GM18507 (cell line): ENCODE measurements at regions not wholly inside any gene's neighbourhood (a gene's known extent, or its start where the extent isn't known, plus 50 kb on each side); places are given as distances from the start of the nearest gene placed in this dataset.

Experiments
- DNase-seq: peaks from one replicate; pipeline ENCODE4 v3.0.0; 2011; ENCODE audit warnings: low read depth; ENCODE audit not compliant: insufficient read length; ENCODE audit errors: extremely low spot score
- FAIRE-seq: peaks from 2 replicates; lab custom pipeline; 2011; peaks lifted over from hg19 to GRCh38; lab: Jason Lieb, UNC

GRCh38 chr4:27577951-27578350, 717.3 kb downstream of the STIM2 start:
- no peak for DNase-seq
- no peak for FAIRE-seq

- DNase-seq (no peak), FAIRE-seq (no peak)
Observed at GRCh38 chr4:27592738-27593137, 732.1 kb downstream of the STIM2 start.

GRCh38 chr4:27594922-27595321, 734.3 kb downstream of the STIM2 start:
- FAIRE-seq (no peak), DNase-seq (no peak)

DNA sequence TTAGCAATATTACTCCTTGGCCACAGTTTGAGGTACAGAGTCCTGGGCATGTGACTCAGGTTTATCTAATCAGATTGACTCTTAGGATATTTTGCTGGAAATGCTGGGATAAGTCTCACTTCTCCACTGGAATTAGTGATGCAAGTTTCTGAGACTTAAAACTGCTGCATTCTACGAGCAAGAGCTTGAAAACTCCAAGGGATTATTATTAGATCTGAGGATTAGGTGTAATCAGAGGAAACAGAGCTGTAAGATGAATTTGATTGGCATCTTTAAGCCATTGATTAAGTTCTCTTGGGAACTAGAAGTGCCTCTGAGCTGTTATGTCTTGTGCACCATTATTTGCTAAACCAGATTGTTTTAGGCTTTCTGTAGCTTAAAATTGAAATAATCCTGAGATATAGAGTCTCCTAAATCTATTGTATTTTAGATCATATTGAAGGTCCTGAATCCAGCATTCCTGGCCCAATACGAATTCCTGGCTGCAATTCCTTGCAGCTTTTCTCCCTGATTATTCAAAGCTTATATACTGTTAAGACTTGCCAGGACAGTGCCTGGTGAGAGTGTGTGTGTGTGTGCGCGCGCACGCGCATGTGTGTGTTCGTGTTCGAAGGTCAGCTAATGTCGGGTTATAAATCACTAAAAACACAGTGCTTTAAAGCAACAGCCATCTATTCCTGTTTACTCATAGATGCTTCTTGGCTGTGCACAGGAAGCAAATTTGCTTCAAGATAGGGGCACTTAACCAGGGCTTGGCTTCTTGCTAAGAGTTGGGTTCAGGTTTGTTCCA, 735.1 kb downstream of the STIM2 start:
- DNase-seq = no peak
- FAIRE-seq = no peak

GRCh38 chr4:27602172-27602571, 741.5 kb downstream of the STIM2 start:
- DNase-seq = no peak
- no peak for FAIRE-seq

- no peak for DNase-seq
- no peak for FAIRE-seq
Observed at GRCh38 chr4:27604692-27605091, 744.1 kb downstream of the STIM2 start.

DNA sequence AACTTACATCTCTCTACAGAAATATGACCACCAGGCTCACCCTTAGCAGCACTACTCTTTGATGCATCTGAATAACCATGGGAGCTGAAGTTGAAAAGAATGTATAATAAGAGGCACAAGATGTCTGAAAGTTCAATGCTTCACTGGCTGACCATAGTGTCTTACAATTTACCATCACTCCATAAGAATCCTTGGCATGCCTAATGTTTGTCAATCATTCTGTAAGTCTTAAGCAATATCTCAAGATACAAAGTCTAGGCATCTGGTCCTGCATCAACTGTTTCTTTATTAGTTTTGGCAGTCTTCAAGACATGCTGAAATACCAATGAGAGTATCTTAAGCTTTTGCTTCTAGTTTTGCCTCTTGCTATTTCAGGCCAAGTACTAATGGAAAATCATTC, 755.5 kb downstream of the STIM2 start:
- DNase-seq = no peak
- FAIRE-seq = no peak

- FAIRE-seq = no peak
- DNase-seq = no peak
Observed at GRCh38 chr4:27619435-27619834, 758.8 kb downstream of the STIM2 start.

GRCh38 chr4:27620886-27621285, 760.2 kb downstream of the STIM2 start:
- no peak for DNase-seq
- no peak for FAIRE-seq

DNA sequence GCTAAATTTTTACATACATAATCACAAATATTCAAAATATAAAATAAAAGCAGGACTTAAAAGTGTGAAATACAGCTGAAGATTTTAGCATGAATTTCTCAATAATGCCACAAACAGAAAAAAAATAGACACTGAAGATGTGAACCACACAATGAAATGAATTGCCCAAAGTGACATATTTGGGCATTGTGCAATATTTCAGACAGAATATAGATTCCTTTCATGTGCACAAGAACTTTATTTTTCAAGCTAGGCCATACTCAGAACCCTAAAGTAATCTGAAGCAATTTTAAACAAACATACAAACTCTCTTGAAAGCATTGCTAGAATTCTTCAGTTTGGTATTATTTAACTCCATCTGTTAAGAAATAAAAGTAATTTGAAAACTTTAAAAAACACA, 764.1 kb downstream of the STIM2 start:
- no peak for FAIRE-seq

DNA sequence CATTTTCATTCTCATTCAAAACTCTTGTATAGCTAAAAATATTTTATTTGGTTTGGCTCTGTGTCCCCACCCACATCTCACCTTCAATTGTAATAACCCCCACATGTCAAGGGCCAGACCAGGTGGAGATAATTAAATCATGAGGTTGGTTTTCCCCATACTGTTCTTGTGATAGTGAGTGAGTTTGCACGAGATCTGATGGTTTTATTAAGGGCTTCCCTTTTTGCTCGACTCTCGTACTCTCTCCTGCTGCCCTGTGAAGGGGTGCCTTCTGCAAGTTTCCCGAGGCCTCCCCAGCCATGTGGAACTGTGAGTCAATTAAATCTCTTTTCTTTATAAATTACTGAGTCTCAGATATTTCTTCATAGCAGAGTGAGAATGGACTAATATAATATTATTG, 768.0 kb downstream of the STIM2 start:
- no peak for DNase-seq
- FAIRE-seq = no peak

More for the DNA sequence above, 764.1 kb downstream of the STIM2 start:
- DNase-seq = no peak

DNA sequence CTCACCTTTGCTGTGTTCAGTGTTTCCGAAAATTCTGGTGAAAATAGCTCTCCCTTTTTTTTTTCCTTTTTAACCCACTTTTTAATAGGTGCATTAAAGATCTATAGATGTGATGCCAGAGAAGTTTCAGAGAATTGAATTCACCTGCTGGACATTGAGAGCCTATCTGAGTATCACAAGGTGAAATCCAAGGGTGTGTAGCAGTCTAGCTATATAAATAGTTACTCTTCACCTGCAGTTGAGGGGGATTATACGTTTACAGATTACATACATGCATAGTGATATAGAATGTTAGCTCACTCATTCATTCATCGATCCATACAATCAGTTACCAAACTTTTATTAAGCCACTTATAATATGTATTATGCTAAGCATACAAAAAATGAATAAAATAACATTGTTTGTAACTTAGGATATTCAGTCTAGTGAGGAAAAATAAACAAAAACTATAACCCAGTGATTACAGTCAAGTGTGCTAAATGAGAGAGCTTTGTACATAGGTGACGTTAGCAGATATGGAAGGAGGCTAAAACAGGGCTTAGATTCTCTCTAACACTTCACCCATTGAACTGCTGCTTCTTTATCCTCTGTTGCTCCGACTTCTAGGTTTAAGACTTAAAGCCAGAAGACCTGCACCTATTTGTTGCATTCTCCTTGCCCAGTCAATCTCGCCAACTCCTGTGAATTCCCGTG, 769.0 kb downstream of the STIM2 start:
- FAIRE-seq (no peak), DNase-seq (no peak)

DNA sequence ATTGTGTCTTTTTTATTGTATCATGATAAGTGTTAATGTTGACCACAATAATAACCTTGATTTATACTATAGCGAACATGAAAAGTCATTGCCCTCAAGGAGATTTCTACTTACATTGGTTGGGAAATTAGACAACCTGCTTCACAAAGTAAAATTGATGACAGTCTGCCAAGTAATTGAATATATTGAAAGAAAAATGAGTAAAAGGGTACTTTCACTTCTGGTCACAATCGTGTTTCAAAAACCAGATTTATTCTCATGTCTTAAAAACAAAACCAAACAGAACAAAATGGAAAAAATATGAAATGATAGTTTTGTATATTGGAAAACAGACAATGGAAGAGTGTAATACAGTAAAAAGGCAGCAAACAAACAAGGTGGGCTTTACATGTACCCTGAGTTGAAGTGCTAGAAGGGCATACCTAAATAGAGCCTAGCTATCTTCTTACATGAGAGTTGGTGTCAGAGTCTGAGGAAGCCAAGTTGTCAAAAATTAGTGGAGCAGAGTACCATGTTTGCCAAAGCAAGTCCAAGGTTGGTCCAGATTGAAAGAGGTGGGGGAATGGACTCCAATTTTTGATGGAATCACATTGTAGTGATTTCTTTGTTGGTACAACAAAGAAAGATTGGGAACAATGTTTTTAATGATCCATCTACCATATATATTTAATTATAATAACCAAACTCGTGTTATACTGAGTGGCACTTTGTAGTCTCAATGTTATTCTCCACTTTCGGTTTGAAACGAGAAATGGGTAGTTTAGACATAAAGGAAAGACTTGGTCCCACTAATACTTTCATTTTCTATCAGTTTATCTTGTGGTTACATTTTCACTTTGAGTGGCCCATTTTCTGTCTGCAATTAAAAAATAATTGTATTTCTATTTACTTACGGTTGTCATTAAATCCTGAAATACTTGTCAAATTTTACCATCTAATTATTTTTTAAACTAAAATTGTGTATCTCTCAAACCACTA, 775.6 kb downstream of the STIM2 start:
- DNase-seq (no peak), FAIRE-seq (no peak)

- FAIRE-seq = no peak
Observed at GRCh38 chr4:27638163-27638915, 777.7 kb downstream of the STIM2 start.

DNA sequence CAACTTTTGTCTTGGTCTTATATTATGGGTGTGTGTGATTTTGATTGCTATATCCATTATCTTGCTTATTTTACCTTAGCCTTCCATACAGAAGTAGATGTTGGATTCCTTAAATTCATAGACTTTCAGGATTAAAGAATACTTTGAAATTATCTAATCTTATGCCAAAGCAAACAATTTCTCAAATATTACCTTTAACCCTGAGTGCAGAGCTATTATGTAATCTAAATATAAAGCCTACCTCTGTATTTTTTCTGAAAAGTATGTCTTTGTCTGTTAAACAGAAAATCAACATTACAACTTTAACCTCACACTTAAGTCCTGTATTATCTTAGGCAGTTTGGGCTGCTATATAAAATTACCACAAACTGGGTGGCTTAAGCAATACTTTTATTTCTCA, 782.5 kb downstream of the STIM2 start:
- no peak for DNase-seq
- no peak for FAIRE-seq

More at GRCh38 chr4:27638163-27638915, 777.7 kb downstream of the STIM2 start:
- no peak for DNase-seq

DNA sequence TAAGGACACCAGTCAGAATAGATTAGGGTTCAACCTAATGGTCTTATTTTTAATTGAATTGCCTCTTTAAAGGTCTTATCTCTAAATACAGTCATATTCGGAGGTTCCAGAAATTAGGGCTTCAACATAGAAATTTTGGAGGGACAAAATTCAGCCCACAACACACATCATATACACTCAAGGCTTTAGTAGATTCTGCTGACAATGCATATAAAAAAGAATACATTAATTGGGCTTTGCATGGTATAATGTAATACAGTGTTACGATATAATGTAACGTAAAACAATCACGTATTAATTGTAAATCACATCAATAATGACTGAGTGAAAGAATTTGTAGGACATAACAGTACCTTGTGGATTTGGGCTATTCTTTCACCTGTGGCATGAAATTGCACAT, 787.8 kb downstream of the STIM2 start:
- DNase-seq (no peak), FAIRE-seq (no peak)

- DNase-seq (no peak), FAIRE-seq (no peak)
Observed at GRCh38 chr4:27662426-27662825, 801.8 kb downstream of the STIM2 start.

- no peak for DNase-seq
- no peak for FAIRE-seq
Observed at GRCh38 chr4:27666943-27667342, 806.3 kb downstream of the STIM2 start.

GRCh38 chr4:27668001-27668400, 807.4 kb downstream of the STIM2 start:
- DNase-seq = no peak
- no peak for FAIRE-seq
